ENCODE measurements at regions not wholly inside any gene's neighbourhood (a gene's known extent, or its start where the extent isn't known, plus 50 kb on each side); places are given as distances from the start of the nearest gene placed in this dataset.
A peak's percentile ranks its signal among the peaks of the same experiment; 100 is the strongest.

DNA sequence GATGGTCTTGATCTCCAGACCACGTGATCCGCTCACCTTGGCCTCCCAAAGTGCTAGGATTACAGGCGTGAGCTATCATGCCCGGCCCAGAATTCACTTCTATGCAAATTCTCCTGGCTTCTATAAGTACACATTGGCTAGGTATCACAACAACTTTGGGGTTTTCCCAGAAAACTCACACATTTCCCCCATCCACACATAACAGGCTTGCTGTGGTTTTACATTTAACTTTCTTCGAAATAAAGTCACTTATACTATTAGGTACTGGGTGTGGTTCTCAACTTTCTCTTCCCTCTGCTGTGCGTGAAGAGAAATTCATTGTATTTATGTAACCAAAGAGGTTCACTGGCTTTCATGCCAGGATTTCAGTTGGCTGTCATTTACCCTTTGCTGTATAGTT, 439.4 kb upstream of the CWC22 start:
- no peak for DNase-seq

GRCh38 chr2:180443888-180444287, 436.8 kb upstream of the CWC22 start:
- DNase-seq, result no peak

- no peak for DNase-seq
These were observed 436.0 kb upstream of the CWC22 start for GRCh38 chr2:180442860-180443644.

GRCh38 chr2:180419212-180419611, 412.1 kb upstream of the CWC22 start:
- DNase-seq, result no peak

DNA sequence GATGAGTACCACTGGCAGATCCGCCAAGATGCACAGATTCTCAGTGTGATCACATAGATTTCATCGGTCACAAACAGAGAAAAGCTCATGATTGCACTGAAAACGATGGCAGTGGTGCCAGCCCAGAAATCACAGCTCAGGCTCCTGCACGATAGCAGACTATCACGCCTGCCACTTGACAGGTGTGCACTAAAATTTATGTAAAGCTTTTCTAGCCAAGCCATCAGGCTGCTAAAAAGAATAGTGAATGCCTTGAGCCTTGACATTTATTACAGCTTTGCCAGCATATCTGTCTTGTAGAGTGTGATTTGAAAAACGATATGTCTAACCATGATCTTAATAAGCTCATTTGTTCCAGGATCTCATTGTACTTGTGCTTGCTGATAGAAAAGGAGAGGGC, 409.5 kb upstream of the CWC22 start:
- no peak for DNase-seq

DNA sequence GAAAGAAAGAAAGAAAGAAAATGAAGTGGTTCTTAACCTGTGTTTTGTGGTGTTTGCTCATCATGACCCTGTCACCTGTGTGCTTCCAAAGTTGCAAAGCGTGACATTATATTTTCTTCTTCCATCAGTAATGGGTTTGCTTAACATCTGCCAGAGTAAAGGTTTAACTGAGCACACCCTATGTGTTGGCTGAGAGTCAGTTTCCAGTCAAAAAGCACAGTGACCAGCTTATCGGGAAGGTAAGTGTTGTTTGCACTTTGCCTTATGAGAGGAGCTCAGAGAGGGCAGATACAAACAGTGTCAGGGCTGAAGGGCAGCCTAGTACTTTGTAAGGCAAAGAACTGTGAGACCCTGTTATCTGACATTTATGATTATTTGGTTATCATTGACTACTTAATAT, 406.2 kb upstream of the CWC22 start:
- no peak for DNase-seq

DNA sequence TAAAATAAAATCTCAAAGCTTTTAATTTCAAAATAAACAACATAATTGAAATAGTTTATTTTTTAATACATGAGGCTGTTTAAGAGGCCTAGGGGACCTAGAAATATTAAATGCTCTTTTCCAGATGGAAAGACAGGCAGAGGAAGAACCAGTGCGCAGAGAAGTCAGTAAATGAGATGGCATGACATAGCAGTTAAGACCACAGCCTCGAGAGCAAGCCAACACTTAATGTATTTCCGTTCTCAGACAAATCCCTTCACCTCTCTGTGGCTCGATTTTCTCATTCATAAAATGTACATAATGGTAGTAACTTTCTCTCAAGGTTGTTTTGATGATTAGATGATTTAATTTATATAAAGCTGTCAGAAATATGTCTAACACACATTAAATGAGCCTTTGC, 405.1 kb upstream of the CWC22 start:
- no peak for DNase-seq

DNA sequence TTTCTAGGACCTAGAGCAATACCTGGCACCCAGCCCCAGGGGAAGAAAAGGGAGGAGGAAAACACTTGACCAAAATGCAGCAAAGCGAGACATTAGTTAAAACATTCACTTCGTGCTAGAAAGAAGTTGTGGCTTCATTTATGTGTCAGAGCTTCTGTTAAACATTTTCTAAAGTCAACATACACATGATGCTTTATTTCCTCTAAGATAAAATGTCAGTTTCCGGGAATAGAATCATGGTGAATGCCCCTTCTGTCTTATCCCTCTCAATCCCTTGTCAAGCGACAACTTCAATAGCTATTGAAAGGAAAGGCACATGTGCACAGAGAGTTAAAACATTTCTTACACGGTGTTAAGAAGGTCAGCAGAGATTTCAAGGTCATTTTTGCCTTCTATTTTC, 404.6 kb upstream of the CWC22 start:
- no peak for DNase-seq

GRCh38 chr2:180406687-180407086, 399.6 kb upstream of the CWC22 start:
- no peak for DNase-seq

- no peak for DNase-seq
These were observed 398.4 kb upstream of the CWC22 start for GRCh38 chr2:180405520-180405919.

DNA sequence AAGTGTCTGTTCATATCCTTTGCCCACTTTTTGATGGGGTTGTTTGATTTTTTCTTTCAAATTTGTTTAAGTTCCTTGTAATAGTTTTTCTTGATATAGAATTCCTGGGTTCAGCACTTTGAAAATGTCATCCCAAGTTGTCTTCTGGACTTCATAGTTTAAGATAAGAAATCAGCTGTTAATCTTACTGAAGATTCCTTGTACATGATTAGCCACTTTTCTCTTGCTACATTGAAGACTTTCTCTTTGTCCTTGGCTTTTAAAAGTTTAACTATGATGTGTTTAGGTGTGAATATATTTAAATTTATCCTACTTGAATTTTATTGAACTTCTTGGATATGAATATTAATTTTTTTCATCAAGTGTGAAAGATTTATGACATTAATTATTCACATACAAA, 387.2 kb upstream of the CWC22 start:
- no peak for DNase-seq

DNA sequence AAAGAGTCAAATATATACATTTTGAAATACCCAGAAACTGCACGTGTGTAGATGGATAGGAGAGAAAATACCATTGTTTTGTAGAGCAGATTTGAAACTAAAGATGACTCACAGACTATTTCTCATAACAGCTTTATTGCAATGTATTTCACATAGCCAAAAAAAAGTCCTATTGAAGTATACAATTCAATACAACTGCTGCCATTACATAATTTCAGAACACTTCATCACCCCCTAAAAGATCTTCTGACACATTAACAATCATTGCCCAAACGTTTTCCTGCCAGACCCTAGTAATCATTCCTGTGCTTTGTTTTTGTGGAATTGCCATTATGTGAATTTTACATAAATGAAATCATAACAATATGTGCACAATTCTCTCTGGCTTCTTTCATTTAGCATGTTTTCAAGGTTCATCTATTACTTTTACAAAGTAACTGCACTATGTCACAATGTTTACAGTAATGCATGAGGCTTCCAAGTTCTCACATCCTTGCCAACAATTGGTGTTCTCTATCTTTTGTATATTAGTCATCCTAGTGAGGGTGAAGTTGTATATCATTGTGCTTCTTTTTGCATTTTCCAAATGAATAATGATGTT, 378.6 kb upstream of the CWC22 start:
- peak; percentile 17 for DNase-seq

GRCh38 chr2:180376066-180376465, 369.0 kb upstream of the CWC22 start:
- DNase-seq, result peak; percentile 32

- no peak for DNase-seq
These were observed 367.6 kb upstream of the CWC22 start for GRCh38 chr2:180374502-180375281.

DNA sequence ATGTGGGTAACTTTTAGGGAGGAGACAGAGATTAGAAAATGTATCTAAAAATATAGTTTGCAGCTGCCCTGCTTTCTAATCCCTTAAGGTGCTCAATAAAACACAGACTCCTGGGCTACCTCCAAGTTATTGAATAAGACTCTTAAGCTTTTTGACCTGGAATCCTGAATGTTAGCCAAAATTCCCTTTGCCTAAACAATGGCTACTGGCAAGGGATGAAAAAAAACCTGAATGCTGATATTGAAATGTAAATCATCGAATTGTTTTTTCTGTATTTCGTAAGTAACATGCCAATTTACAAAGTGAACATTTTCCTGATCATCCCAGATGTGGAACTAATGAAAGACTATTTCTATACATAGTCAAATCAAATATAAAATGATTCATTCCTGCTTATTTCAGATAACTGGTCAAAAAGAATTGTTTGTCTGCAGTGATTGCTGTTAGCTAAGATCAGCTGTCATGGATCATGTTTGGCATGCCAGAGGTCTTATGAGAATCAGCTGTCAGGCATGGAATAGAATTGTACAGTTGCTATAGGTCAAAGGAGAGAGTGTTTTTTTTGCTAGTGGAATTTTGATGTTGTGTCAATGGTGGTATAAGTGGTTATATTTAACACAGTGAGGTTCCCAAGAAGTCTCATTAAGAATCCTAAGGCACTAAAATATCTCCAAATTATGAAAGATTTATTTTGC, 363.6 kb upstream of the CWC22 start:
- no peak for DNase-seq

- no peak for DNase-seq
These were observed 361.8 kb upstream of the CWC22 start for GRCh38 chr2:180368881-180369280.

DNA sequence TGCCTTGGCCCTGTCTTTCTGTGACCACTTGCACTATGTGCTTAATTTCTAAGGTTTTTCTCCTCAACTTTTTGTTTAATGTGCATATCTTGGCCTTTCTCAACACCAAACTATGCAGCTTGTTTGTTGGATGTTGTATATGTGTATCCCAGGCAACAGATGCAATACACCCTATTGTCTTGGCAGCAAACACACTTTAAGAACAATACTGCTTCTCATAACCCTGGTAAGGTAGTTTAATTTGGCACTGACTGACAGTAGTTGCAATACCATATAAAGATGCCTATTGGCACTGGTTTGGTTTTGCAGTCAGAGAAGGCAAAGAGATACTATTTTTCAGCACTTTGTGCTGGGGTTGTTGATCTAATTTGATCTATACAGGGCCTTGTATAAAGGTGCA, 360.7 kb upstream of the CWC22 start:
- DNase-seq, result no peak

DNA sequence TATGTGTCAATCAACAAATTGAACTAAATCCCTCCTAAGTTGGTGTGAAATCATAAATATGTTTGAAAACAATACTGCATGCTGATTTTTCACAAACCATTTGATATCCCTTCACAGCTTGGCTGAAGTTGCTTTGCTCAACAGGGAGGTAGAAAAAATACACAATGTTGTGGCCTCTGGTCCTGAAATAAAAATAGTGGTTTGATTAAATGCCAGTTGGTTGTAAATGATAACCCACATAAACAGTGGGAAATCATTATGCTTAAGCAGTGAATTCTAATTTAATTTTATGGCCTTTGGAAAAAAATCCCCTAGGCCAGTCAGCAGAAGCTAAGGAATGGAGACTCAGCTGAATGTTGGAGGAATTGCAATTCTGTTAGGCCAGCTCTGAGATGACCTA, 359.4 kb upstream of the CWC22 start:
- no peak for DNase-seq

DNA sequence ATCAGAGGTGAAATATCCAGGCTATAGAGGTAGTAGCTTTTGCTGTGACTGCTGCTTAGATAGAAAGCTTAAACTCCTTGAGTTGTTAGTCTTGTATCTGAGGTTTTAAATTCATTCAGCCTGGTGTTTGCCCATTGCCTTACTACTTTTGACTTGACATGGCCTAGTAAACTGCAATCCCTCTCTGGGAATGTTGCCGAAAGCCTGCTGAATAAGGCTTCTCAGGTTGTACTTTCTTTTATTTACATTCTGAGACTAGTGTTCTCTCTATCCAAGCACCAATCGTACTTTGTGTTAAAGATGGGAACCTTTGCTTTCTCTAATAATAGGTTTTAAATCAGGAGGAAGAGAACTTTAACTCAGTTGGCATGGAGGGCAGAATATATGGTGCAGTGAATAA, 357.6 kb upstream of the CWC22 start:
- no peak for DNase-seq

GRCh38 chr2:180360283-180360618, 353.2 kb upstream of the CWC22 start:
- DNase-seq, result no peak

- DNase-seq, result no peak
These were observed 352.6 kb upstream of the CWC22 start for GRCh38 chr2:180359522-180360282.

DNA sequence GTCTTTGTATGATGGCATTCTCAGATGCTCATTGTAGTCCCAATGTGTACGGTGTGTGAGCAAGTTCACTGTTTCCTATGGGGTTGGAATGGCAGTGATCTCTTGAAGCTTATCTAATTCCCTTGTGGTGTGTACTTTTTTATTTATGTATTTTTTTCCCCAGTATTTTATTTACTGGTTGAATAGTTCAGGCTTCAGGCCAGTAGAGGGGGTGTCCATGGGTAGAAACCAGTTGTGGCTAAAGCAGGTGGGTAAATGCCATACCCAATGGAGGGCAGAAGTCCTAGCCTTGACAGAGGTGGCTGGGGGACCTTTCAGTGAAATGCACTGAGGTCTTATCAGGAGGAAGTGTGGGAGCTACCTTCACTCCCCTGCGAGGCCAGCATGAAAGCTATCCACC, 351.4 kb upstream of the CWC22 start:
- DNase-seq, result no peak

DNA sequence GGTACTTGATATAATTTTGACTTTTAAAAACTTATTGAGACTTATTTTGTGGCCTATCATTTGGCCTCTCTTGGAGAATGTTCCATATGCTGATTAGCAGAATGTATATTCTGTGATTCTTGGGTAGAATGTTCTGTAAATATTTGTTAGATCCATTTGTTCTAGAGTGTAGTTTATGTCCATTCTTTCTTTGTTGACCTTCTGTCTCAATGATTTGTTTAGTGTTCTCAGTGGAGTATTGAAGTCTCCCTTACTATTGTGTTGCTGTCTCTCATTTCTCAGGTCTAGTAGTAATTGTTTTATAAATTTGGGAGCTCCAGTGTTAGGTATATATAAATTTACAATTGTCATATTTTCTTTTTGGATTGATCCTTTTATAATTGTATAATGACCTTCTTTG, 349.6 kb upstream of the CWC22 start:
- DNase-seq, result no peak

Data from fibroblast of skin of back (primary cell).